Heart left ventricle (tissue), 16 donors: ENCODE measurements at regions not wholly inside any gene's neighbourhood (a gene's known extent, or its start where the extent isn't known, plus 50 kb on each side); places are given as distances from the start of the nearest gene placed in this dataset.

Source experiments
- ATAC-seq, 4 donors: fragments of 200-7000 bp; cut with Tn5 transposase; one replicate each; pipeline ENCODE4 v1.9.1; 2020 to 2022; ENCODE audit warnings: moderate library complexity in 4 of 4, mild to moderate bottlenecking in 3 of 4, moderate number of reproducible peaks in 1 of 4
- DNase-seq, 5 donors: peaks; one replicate each; pipeline ENCODE4 v3.0.0-alpha.2; 2020
- H3K27ac ChIP-seq, 12 donors: fragments of 200-600 bp; sonication (generic) in 4 of 12; one replicate each; pipeline versions ENCODE4 v1.5.0 to v1.8.0; 2016 to 2022; ENCODE audit warnings: mild to moderate bottlenecking in 2 of 12
- H3K27me3 ChIP-seq, 9 donors: fragments of 200-600 bp; sonication (generic) in 2 of 9; one replicate each; pipeline versions ENCODE4 v1.5.1 to v1.8.0; 2016 to 2022; ENCODE audit warnings: mild to moderate bottlenecking in 3 of 9
- H3K36me3 ChIP-seq, 9 donors: fragments of 200-600 bp; sonication (generic) in 2 of 9; one replicate each; pipeline versions ENCODE4 v1.5.0 to v1.8.0; 2018 to 2022; ENCODE audit warnings: mild to moderate bottlenecking in 2 of 9
- H3K4me1 ChIP-seq, 12 donors: fragments of 200-600 bp; sonication (generic) in 4 of 12; one replicate each; pipeline versions ENCODE4 v1.5.0 to v1.8.0; 2016 to 2022; ENCODE audit warnings: mild to moderate bottlenecking in 3 of 12
- H3K4me3 ChIP-seq, 12 donors: fragments of 200-600 bp; sonication (generic) in 4 of 12; one replicate each; pipeline versions ENCODE4 v1.5.0 to v1.8.0; 2017 to 2022; ENCODE audit warnings: mild to moderate bottlenecking in 9 of 12, moderate library complexity in 4 of 12
- H3K9me3 ChIP-seq, 12 donors: fragments of 200-600 bp; sonication (generic) in 4 of 12; one replicate each; pipeline versions ENCODE4 v1.5.0 to v1.8.0; 2016 to 2022; ENCODE audit warnings: mild to moderate bottlenecking in 1 of 12
- CTCF ChIP-seq, 12 donors: fragments of 200-600 bp; sonication (generic) in 4 of 12; IDR thresholded peaks; one replicate each; pipeline versions ENCODE4 v1.5.0 to v1.8.0; 2018 to 2022; ENCODE audit warnings: antibody characterized with exemption in 12 of 12, mild to moderate bottlenecking in 5 of 12
- POLR2A ChIP-seq, 2 donors: fragments of 450-650 bp; IDR thresholded peaks; one replicate each; pipeline ENCODE4 v1.6.1; 2017; ENCODE audit warnings: antibody characterized with exemption in 2 of 2, mild to moderate bottlenecking in 2 of 2, moderate library complexity in 2 of 2
- WGBS, 4 donors: extraction: QIAGEN DNeasy Blood & Tissue Kit in 2 of 4; methylation state at CpG; one replicate each; pipeline versions ENCODE4 v1.1.5 to v1.1.7; 2013 to 2018; 5-methylcytosine and 5-hydroxymethylcytosine counted together
- intact Hi-C, 10 donors: fragments of 100-400 bp; cut with DNase I; formaldehyde crosslinking; loops; one replicate each; pipeline versions ENCODE4 v1.11.1 to v1.14.2; 2022
- donor health status: ischemic (EF 13 %, LVEDD 7.1; RV severe dilation, severe dysfunction).
- donor health status: healthy with polysubstance abuse.
- donor health status: DM: no; HTN: yes; CAD: no.
- donor health status: DM: no; HTN: no; CAD: no.
- donor health status: ischemic (EF 25% LVEDD 6.9; RV normal size, moderate dysfunction).
- donor health status: ischemic (EF 25% LVEDD 5.7; RV mildly dilated, moderate dysfunction).
- donor health status: healthy.
- donor health status: DM: yes; HTN: yes; CAD: no.
- donor health status: ischemic (EF 35%, LVEDD 5.7; RV mildly dilated, moderate dysfunction).
- donor health status: nonischemic (EF 11% LVEDD 7.7; RV severe dilation, severe dysfunction).
- donor health status: DM: yes; HTN: yes; CAD: no.
- donor health status: PGD.
- donor health status: ischemic (EF 29% LVEDD 5.4; RV normal size, mild dysfunction).
- donor health status: nonischemic (EF 23%, LVEDD 6.1; RV moderate dilation, normal function).

GRCh38 chr10:10930979-10931743 lies 86.5 kb upstream of the CELF2 start:
- intact Hi-C loops: no loop called here
- Histone ChIP-seq H3K36me3 (no peaks in the 10 kb centered on the region), H3K27me3 (no peaks in the 10 kb centered on the region), H3K27ac (no peak overlapping the region), H3K9me3 (no peaks in the 10 kb centered on the region), H3K4me3 (no peak overlapping the region), H3K4me1 (no peaks in the 10 kb centered on the region)
- ATAC-seq: no peak
- TF ChIP-seq CTCF (IDR thresholded peaks at IDR 0.05) (peak in 3 of 12 donors; percentile 17 to 35 (median 26)), POLR2A (IDR thresholded peaks at IDR 0.05) (no peak)
- DNase-seq: no peak
- WGBS, 4 donors: 93 to 94% (median 94%) methylated on average over 8 of the region's 8 CpGs

- DNase-seq: no peak
- no peaks in the 10 kb centered on the region for H3K4me1 ChIP-seq
- ATAC-seq: no peak
- H3K36me3 ChIP-seq: no peaks in the 10 kb centered on the region
- TF ChIP-seq POLR2A (IDR thresholded peaks at IDR 0.05) (no peak), CTCF (IDR thresholded peaks at IDR 0.05) (no peak)
- H3K4me3 ChIP-seq: no peak overlapping the region
- H3K27ac ChIP-seq: no peak overlapping the region
- H3K9me3 ChIP-seq: peaks cover 0 to 2% (median 0%) of the 10 kb centered on the region in 12 donors
- 94 to 95% (median 94%) methylated on average over 4 of the region's 4 CpGs for WGBS, 4 donors
- intact Hi-C loops: no loop called here
- no peaks in the 10 kb centered on the region for H3K27me3 ChIP-seq
Measured at GRCh38 chr10:10935032-10935431, 82.6 kb upstream of the CELF2 start.

- WGBS, 4 donors: 85 to 91% (median 88%) methylated on average over 7 of the region's 7 CpGs
- no peak overlapping the region for H3K4me3 ChIP-seq
- intact Hi-C loops: no loop called here
Measured at GRCh38 chr10:10938676-10939075, 79.0 kb upstream of the CELF2 start.

More at GRCh38 chr10:10938676-10939075, 79.0 kb upstream of the CELF2 start:
- Histone ChIP-seq H3K27me3 (no peaks in the 10 kb centered on the region), H3K4me1 (no peaks in the 10 kb centered on the region), H3K36me3 (no peaks in the 10 kb centered on the region), H3K9me3 (peaks cover 0 to 16% (median 0%) of the 10 kb centered on the region in 12 donors), H3K27ac (no peak overlapping the region)
- TF ChIP-seq POLR2A (IDR thresholded peaks at IDR 0.05): no peak
- TF ChIP-seq CTCF (IDR thresholded peaks at IDR 0.05): no peak
- DNase-seq (no peak), ATAC-seq (no peak)
